ENCODE measurements at regions not wholly inside any gene's neighbourhood (a gene's known extent, or its start where the extent isn't known, plus 50 kb on each side); places are given as distances from the start of the nearest gene placed in this dataset.

DNA sequence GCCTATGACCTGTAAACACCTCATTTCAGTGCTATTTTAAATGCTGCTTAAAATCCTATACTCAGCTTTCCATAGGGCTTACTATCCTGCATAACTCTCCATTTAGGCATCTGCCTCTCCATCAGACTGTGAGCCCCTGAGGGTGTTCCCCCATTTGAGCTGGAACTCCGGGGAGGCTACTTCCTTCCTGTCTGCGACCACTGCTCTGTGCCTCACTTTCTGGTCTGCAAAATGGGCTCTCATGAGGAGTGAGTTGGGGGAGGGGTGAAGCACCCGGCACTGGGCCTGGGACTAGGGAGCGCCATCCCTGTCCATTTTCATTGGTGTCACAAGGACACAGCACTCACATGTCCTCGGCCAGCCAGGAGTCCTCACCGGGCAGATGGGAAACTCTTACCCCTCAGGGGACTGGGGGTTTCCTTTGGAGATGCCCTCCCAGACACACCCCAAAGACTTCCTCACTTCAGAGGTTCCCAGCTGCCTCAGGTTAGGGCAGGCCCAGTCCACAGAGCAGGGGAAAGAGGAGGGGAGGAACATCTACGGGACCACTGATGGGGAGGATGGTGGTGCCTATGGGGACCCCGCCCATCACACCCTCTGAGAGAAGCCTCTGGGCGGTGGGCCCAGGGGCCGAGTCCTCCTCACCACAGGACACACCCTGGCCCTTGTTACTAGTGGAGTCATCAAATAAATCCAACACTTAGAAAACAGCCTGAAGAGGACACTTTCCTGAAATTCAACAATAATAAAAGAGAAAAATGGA lies 134.9 kb downstream of the MATN1 start:
- Histone ChIP-seq H3K9me3 (ENCODE audit: control insufficient read depth, low read length) (peaks cover 9% of the 10 kb centered on the region), H3K9ac (ENCODE audit: extremely low read depth, low read length, poor library complexity, severe bottlenecking) (no peak overlapping the region), H3K4me3 (ENCODE audit: low read length) (no peak overlapping the region), H3K27ac (ENCODE audit: low read depth, low read length) (no peak overlapping the region), H3K4me1 (ENCODE audit: control insufficient read depth, insufficient read depth, low read length) (no peaks in the 10 kb centered on the region), H3K27me3 (ENCODE audit: control insufficient read depth, insufficient read depth, low read length, poor library complexity, severe bottlenecking) (peaks cover 2% of the 10 kb centered on the region), H3K36me3 (ENCODE audit: control insufficient read depth, insufficient read depth, low read length) (no peaks in the 10 kb centered on the region)
- no peak for DNase-seq
- TF ChIP-seq, protein P1, sequence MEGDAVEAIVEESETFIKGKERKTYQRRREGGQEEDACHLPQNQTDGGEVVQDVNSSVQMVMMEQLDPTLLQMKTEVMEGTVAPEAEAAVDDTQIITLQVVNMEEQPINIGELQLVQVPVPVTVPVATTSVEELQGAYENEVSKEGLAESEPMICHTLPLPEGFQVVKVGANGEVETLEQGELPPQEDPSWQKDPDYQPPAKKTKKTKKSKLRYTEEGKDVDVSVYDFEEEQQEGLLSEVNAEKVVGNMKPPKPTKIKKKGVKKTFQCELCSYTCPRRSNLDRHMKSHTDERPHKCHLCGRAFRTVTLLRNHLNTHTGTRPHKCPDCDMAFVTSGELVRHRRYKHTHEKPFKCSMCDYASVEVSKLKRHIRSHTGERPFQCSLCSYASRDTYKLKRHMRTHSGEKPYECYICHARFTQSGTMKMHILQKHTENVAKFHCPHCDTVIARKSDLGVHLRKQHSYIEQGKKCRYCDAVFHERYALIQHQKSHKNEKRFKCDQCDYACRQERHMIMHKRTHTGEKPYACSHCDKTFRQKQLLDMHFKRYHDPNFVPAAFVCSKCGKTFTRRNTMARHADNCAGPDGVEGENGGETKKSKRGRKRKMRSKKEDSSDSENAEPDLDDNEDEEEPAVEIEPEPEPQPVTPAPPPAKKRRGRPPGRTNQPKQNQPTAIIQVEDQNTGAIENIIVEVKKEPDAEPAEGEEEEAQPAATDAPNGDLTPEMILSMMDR (conservative IDR thresholded peaks at IDR 0.05), result no peak
- peaks cover 19% of the 10 kb centered on the region for H3K9me3 Mint-ChIP-seq
- no peak overlapping the region for H3K4me3 Mint-ChIP-seq
- H3K27me3 Mint-ChIP-seq (ENCODE audit: insufficient read depth), result peaks cover 10% of the 10 kb centered on the region
- H3K4me1 Mint-ChIP-seq, result peaks cover 4% of the 10 kb centered on the region
- no peak overlapping the region for H3K27ac Mint-ChIP-seq
- H3K36me3 Mint-ChIP-seq (ENCODE audit: low read depth), result no peaks in the 10 kb centered on the region
- 77 to 92% methylated on average over 2 to 10 of the region's 10 CpGs for WGBS, 2 experiments (ENCODE audit: insufficient coverage in 1 of 2, insufficient read length in 1 of 2)

DNA sequence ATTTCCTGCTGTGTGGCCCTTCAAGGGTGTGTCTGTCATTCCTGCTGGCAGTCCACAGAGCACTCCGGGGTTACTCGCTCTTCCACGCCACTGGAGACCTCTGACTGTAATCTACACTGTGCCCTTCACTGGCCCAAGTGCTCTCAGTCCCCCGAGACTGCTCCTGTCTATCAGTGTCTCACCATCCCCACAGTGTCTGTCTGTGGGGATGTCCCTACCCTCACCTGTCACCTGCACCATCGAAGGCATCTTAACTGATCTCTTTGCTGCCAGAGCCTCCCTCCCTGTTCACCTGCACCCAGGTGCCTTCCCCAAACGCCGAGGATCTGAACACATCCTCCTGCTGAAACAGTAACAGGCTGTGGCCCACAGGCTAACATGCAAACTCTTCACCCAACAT lies 136.7 kb downstream of the MATN1 start:
- H3K36me3 Mint-ChIP-seq (ENCODE audit: low read depth), result no peaks in the 10 kb centered on the region
- no peaks in the 10 kb centered on the region for H3K36me3 ChIP-seq (ENCODE audit: control insufficient read depth, insufficient read depth, low read length)
- TF ChIP-seq, protein P1 (conservative IDR thresholded peaks at IDR 0.05), result no peak
- no peak overlapping the region for H3K4me3 ChIP-seq (ENCODE audit: low read length)
- peaks cover 6% of the 10 kb centered on the region for H3K27me3 Mint-ChIP-seq (ENCODE audit: insufficient read depth)
- DNase-seq, result no peak
- no peak overlapping the region for H3K27ac Mint-ChIP-seq
- H3K9ac ChIP-seq (ENCODE audit: extremely low read depth, low read length, poor library complexity, severe bottlenecking), result no peak overlapping the region
- H3K4me1 Mint-ChIP-seq, result peaks cover 4% of the 10 kb centered on the region
- no peaks in the 10 kb centered on the region for H3K4me1 ChIP-seq (ENCODE audit: control insufficient read depth, insufficient read depth, low read length)
- H3K4me3 Mint-ChIP-seq, result no peak overlapping the region
- 93 to 100% methylated on average over 5 to 7 of the region's 7 CpGs for WGBS, 2 experiments (ENCODE audit: insufficient coverage in 1 of 2, insufficient read length in 1 of 2)
- no peaks in the 10 kb centered on the region for H3K27me3 ChIP-seq (ENCODE audit: control insufficient read depth, insufficient read depth, low read length, poor library complexity, severe bottlenecking)
- H3K27ac ChIP-seq (ENCODE audit: low read depth, low read length), result no peak overlapping the region
- peaks cover 24% of the 10 kb centered on the region for H3K9me3 Mint-ChIP-seq
- no peaks in the 10 kb centered on the region for H3K9me3 ChIP-seq (ENCODE audit: control insufficient read depth, low read length)

DNA sequence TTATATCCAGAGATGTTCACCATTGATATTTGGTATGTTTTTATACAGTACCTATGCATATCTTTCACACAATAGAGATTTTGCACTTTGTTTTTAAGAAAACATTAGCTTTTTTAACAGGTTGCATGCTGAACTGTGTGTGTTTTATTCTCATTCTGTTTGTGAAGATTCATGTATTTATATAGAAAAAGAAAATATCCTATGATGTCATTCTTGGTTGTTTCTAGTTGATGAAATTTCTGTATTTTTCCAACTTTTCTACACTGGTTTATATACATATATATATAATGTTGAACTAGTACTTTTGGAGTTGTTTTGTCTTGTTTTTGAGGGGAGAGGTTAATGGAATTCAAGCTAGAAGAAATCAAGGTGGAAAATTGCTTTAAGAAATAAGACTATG lies 143.8 kb downstream of the MATN1 start:
- Histone ChIP-seq H3K9ac (ENCODE audit: extremely low read depth, low read length, poor library complexity, severe bottlenecking) (no peak overlapping the region), H3K4me1 (ENCODE audit: control insufficient read depth, insufficient read depth, low read length) (no peaks in the 10 kb centered on the region), H3K27ac (ENCODE audit: low read depth, low read length) (no peak overlapping the region), H3K4me3 (ENCODE audit: low read length) (no peak overlapping the region), H3K36me3 (ENCODE audit: control insufficient read depth, insufficient read depth, low read length) (no peaks in the 10 kb centered on the region), H3K9me3 (ENCODE audit: control insufficient read depth, low read length) (no peaks in the 10 kb centered on the region), H3K27me3 (ENCODE audit: control insufficient read depth, insufficient read depth, low read length, poor library complexity, severe bottlenecking) (no peaks in the 10 kb centered on the region)
- Mint-ChIP-seq H3K4me1 (no peaks in the 10 kb centered on the region), H3K27ac (no peak overlapping the region), H3K27me3 (ENCODE audit: insufficient read depth) (peaks cover 10% of the 10 kb centered on the region), H3K4me3 (no peak overlapping the region), H3K36me3 (ENCODE audit: low read depth) (no peaks in the 10 kb centered on the region), H3K9me3 (peaks cover 28% of the 10 kb centered on the region)
- DNase-seq, result no peak
- TF ChIP-seq, protein P1 (conservative IDR thresholded peaks at IDR 0.05), result no peak

Data from endodermal cell (in vitro differentiated cells).